HepG2 (cell line): ENCODE measurements at regions not wholly inside any gene's neighbourhood (a gene's known extent, or its start where the extent isn't known, plus 50 kb on each side); places are given as distances from the start of the nearest gene placed in this dataset.

Experiments used
- ARNT ChIP-seq: fragments of 450-650 bp; IDR thresholded peaks from 2 replicates; pipeline ENCODE4 v1.6.1; 2017
- CHD2 ChIP-seq: IDR thresholded peaks from 2 replicates; pipeline ENCODE4 v1.6.1; 2011; ENCODE audit warnings: low read depth, low read length, improper control_type of control experiment
- ETV5 ChIP-seq: IDR thresholded peaks from 2 replicates; pipeline ENCODE4 v1.6.1; 2018; ENCODE audit warnings: missing biosample characterization, missing genetic modification reagents, inconsistent platforms, borderline replicate concordance
- FOXA3 ChIP-seq: IDR thresholded peaks from 2 replicates; pipeline ENCODE4 v1.6.1; 2016; ENCODE audit warnings: missing genetic modification reagents, missing compliant biosample characterization
- FUBP1 ChIP-seq: sonication (generic); formaldehyde crosslinking; IDR thresholded peaks from 2 replicates; pipeline ENCODE4 v1.5.1; 2020; ENCODE audit warnings: missing genetic modification reagents, mild to moderate bottlenecking, borderline replicate concordance
- MYNN ChIP-seq: sonication (generic); formaldehyde crosslinking; IDR thresholded peaks from 2 replicates; pipeline ENCODE4 v1.4.0; 2020; ENCODE audit warnings: mild to moderate bottlenecking, low read depth, missing genetic modification reagents
- PPARG ChIP-seq: conservative IDR thresholded peaks from 2 replicates; pipeline ENCODE4 v1.6.1; 2016; ENCODE audit warnings: missing biosample characterization, missing genetic modification reagents
- SP140L ChIP-seq: sonication (generic); formaldehyde crosslinking; IDR thresholded peaks from 2 replicates; pipeline ENCODE4 v1.4.0; 2020; ENCODE audit warnings: missing genetic modification reagents, borderline replicate concordance
- ZNF317 ChIP-seq: sonication (generic); formaldehyde crosslinking; IDR thresholded peaks from 2 replicates; pipeline ENCODE4 v1.5.0; 2020; ENCODE audit warnings: mild to moderate bottlenecking, missing genetic modification reagents
- TF ChIP-seq, protein P1 (sequence below), 2 experiments: IDR thresholded peaks; 2 replicates each; pipeline ENCODE4 v1.6.1; 2011 to 2012; ENCODE audit warnings: low read length in 2 of 2, borderline replicate concordance in 1 of 2, low read depth in 1 of 2, mild to moderate bottlenecking in 1 of 2, moderate library complexity in 1 of 2
- TF ChIP-seq, protein P2 (sequence below): sonication (generic); formaldehyde crosslinking; IDR thresholded peaks from 2 replicates; pipeline ENCODE4 v1.4.0; 2020; ENCODE audit warnings: missing genetic modification reagents
- TF ChIP-seq, protein P3 (sequence below): sonication (generic); formaldehyde crosslinking; IDR thresholded peaks from 2 replicates; pipeline ENCODE4 v1.8.1; 2023; ENCODE audit warnings: missing genetic modification reagents, mild to moderate bottlenecking, borderline replicate concordance

DNA sequence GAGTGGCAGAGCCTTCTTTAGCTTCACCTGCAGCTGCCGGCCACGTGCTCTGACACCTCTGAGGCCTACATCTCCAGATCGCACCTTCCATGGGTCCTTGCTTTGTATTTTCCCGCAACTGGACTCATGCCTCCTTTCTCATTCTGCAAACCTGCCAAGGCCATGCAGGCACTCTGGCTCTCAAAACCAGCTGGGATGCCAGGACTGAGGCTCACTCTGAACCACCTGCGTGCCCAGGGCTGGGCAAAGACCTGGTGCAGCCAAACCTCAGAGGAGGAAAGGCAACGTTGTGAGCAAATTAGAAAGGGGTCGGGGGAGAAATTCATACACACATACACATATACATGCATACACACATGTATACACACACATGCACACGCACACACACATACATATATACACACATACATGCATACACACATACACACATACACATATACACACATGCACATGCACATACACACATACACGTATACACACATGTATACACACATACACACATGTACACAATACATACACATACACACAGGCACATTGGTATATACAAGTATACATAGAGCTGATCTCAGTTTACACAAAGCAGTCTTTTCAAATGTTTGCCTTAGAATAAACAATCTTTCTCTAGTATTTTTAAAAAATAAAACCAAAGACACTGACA lies 125.2 kb downstream of the RTP5 start:
- no peak for TF ChIP-seq PPARG (CRISPR knock-in tag)
- TF ChIP-seq, protein P1, sequence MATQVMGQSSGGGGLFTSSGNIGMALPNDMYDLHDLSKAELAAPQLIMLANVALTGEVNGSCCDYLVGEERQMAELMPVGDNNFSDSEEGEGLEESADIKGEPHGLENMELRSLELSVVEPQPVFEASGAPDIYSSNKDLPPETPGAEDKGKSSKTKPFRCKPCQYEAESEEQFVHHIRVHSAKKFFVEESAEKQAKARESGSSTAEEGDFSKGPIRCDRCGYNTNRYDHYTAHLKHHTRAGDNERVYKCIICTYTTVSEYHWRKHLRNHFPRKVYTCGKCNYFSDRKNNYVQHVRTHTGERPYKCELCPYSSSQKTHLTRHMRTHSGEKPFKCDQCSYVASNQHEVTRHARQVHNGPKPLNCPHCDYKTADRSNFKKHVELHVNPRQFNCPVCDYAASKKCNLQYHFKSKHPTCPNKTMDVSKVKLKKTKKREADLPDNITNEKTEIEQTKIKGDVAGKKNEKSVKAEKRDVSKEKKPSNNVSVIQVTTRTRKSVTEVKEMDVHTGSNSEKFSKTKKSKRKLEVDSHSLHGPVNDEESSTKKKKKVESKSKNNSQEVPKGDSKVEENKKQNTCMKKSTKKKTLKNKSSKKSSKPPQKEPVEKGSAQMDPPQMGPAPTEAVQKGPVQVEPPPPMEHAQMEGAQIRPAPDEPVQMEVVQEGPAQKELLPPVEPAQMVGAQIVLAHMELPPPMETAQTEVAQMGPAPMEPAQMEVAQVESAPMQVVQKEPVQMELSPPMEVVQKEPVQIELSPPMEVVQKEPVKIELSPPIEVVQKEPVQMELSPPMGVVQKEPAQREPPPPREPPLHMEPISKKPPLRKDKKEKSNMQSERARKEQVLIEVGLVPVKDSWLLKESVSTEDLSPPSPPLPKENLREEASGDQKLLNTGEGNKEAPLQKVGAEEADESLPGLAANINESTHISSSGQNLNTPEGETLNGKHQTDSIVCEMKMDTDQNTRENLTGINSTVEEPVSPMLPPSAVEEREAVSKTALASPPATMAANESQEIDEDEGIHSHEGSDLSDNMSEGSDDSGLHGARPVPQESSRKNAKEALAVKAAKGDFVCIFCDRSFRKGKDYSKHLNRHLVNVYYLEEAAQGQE (IDR thresholded peaks at IDR 0.05; ENCODE audit: borderline replicate concordance in 1 of 2, low read depth in 1 of 2, low read length in 2 of 2) = no peak
- TF ChIP-seq SP140L = no peak
- TF ChIP-seq, protein P2, sequence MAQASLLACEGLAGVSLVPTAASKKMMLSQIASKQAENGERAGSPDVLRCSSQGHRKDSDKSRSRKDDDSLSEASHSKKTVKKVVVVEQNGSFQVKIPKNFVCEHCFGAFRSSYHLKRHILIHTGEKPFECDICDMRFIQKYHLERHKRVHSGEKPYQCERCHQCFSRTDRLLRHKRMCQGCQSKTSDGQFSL (CRISPR knock-in tag) = no peak
- TF ChIP-seq MYNN (CRISPR knock-in tag) = no peak
- no peak for TF ChIP-seq CHD2
- TF ChIP-seq, protein P3, sequence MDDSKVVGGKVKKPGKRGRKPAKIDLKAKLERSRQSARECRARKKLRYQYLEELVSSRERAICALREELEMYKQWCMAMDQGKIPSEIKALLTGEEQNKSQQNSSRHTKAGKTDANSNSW = no peak
- TF ChIP-seq FOXA3 (CRISPR knock-in tag) = no peak
- TF ChIP-seq ZNF317 (CRISPR knock-in tag) = no peak
- no peak for TF ChIP-seq ARNT
- TF ChIP-seq ETV5 (CRISPR knock-in tag) = no peak
- TF ChIP-seq FUBP1 = no peak
